RWPE1 (cell line): ENCODE measurements at regions not wholly inside any gene's neighbourhood (a gene's known extent, or its start where the extent isn't known, plus 50 kb on each side); places are given as distances from the start of the nearest gene placed in this dataset.

Experiments
- CTCF ChIA-PET: fragments of 350-600 bp; sonication (Branson Sonifier 250); formaldehyde crosslinking; extraction: SDS; loops from one replicate; lab custom pipeline; 2021; lab: Yijun Ruan, JAX
- POLR2A ChIA-PET: fragments of 400-600 bp; formaldehyde crosslinking; extraction: SDS; loops from one replicate; lab custom pipeline; 2020; ENCODE audit warnings: antibody characterized with exemption; ENCODE audit not compliant: low non-redundant PET; lab: Yijun Ruan, JAX
- DNase-seq: peaks from one replicate; pipeline ENCODE4 v3.0.0; 2012; ENCODE audit warnings: low spot score
- H3K27ac ChIP-seq: fragments of 450-650 bp; 2 replicates; pipeline ENCODE4 v1.5.1; 2017
- TF ChIP-seq, protein P1 (sequence below): fragments of 450-650 bp; conservative IDR thresholded peaks from 2 replicates; pipeline ENCODE4 v1.5.1; 2017; ENCODE audit warnings: low read depth, mild to moderate bottlenecking

DNA sequence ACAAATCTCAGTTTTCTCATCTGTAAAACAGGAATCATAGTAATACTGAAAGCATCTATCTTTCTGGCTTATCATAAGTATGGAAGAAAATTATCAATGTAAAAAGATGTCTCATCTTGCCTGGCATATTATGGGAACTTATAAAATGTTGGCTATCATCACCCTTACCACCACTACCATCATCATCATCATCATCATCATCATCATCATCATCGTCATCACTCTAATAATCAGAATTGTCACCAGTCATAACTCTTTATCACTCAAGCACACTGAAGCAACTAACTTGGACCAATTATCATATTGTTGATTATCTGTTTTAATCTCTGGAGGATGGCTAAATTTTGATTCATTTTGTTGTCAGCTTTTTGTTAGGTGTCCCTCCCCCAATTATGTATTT, 825.4 kb downstream of the SORCS3 start:
- CTCF ChIA-PET = no interaction called here
- POLR2A ChIA-PET = no interaction called here
- no peak overlapping the region for H3K27ac ChIP-seq
- DNase-seq = no peak
- TF ChIP-seq, protein P1, sequence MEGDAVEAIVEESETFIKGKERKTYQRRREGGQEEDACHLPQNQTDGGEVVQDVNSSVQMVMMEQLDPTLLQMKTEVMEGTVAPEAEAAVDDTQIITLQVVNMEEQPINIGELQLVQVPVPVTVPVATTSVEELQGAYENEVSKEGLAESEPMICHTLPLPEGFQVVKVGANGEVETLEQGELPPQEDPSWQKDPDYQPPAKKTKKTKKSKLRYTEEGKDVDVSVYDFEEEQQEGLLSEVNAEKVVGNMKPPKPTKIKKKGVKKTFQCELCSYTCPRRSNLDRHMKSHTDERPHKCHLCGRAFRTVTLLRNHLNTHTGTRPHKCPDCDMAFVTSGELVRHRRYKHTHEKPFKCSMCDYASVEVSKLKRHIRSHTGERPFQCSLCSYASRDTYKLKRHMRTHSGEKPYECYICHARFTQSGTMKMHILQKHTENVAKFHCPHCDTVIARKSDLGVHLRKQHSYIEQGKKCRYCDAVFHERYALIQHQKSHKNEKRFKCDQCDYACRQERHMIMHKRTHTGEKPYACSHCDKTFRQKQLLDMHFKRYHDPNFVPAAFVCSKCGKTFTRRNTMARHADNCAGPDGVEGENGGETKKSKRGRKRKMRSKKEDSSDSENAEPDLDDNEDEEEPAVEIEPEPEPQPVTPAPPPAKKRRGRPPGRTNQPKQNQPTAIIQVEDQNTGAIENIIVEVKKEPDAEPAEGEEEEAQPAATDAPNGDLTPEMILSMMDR = no peak

DNA sequence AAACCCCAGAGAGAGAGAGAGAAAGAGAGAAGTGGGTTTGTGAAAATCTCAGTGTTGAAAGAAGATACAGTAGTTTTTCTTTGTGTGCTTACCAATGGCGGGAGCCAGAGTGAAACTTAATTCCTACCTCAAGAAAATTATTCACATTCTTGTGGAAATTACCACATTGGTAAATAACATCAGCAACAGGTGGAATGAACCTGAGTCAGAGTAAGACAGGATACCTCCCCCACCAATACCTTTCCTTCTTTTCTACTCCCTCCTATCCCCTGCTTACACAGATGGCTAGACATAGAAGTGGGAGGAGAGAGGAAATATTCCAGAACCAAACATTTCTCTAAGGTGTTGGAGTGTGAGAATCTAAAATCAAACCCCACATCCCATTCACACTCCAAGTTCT, 793.9 kb downstream of the SORCS3 start:
- TF ChIP-seq, protein P1 = no peak
- no peak for DNase-seq
- no peak overlapping the region for H3K27ac ChIP-seq
- CTCF ChIA-PET = no interaction called here
- POLR2A ChIA-PET = no interaction called here

DNA sequence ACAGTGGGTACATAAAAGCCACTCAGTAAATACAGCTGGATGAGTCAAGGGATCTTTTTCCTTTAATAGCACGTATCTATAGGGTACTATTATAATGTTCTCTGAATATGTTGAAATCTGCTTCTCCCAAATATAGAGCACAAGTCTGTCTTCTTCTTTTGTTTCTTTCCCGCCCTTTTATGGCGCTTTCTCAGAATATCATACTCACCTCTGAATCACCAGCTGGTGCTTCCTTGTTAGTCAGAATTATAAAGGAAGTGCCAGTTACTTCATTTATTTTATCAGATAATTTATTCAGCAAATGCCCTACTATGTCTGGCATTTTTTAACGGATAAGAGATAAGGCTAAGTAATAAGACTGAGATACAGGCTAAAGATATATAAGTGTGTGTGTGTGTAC, 772.9 kb downstream of the SORCS3 start:
- TF ChIP-seq, protein P1 = no peak
- POLR2A ChIA-PET = no interaction called here
- H3K27ac ChIP-seq = no peak overlapping the region
- CTCF ChIA-PET = no interaction called here
- DNase-seq = peak; percentile 14

DNA sequence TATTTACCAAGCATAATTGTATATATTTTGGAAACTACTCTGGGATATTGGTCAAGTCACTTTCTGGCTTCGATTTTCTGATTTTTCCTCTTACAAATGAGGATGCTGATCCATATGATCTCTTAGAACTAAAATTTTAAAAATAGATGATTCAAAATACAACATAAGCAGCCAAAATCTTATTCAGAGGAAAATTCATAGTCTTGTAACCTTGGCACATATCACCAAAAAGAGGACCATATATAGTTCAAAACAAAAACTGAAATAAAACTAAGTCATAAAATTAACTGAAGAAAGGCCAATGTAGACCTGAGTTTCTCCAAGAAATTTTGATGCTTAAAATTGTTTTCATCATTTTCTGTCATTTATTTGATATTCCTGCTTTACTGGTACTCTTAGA, 768.3 kb downstream of the SORCS3 start:
- TF ChIP-seq, protein P1 = no peak
- CTCF ChIA-PET = no interaction called here
- no peak overlapping the region for H3K27ac ChIP-seq
- POLR2A ChIA-PET = no interaction called here
- no peak for DNase-seq

DNA sequence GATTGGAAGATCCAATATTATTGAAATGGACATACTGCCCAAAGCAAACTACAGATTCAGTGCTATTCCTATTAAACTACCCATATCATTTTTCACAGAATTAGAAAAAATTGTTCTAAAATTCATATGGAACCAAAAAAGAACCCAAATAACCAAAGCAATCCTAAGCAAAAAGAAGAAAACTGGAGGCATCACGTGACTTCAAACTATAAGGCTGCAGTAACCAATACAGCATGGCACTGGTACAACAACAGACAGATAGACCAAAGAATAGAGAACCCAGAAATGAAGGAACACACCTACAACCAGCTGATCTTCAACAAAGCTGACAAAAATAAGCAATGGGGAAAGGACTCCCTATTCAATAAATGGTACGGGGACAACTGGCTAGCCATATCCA, 765.4 kb downstream of the SORCS3 start:
- POLR2A ChIA-PET = no interaction called here
- no peak for DNase-seq
- CTCF ChIA-PET = no interaction called here
- TF ChIP-seq, protein P1 = no peak
- H3K27ac ChIP-seq = no peak overlapping the region

DNA sequence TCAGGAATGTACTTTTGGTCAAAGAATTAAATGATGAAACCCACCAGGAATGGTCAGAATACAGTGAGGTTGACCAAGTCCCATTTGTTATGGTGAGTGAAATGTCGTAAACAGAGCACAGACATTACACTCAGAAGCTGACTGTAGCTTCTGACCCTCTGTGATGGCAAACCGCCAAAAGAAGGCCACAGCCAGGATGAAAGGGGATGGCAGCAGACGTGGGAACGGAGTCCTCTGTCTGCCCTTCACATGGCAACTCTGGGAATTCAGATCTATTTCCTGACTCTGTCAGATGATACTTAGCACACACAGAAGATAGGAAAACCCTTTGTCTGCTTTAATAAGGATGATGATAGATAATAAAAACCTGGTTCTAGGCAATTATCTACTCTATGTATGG, 757.1 kb downstream of the SORCS3 start:
- TF ChIP-seq, protein P1 = no peak
- POLR2A ChIA-PET = no interaction called here
- DNase-seq = no peak
- CTCF ChIA-PET = no interaction called here
- H3K27ac ChIP-seq = no peak overlapping the region

DNA sequence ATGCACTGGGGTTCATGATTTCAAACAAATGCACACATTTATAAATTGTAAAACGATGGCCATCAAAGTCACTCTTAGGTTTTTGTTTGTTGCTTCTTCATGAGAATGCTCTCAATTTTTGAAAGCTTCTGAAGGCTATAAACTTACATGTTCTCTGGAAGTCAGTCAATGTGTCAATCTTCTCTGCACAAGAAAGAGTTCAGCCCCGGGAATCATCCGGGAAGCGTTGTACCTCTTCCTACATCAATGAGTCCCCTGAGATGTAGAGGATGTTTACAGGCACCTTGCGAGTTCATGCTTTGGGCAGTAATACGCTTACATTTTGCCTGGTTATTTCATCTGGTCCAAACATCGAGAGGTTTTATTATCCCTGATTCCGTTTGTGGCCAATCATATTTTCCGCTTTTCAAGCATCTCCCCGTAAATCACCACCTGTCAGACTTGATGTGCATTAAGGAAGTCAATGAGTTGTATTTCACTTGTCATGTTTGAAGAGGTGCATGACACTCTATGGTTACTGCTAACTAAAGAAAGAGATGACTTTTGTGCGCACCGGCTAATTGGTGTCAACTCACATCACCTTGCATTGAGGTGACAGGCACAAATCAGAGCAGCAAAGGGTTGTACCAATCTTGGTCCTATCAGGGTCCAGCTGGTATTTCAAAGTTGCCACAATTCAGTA, 750.7 kb downstream of the SORCS3 start:
- ChIA-PET POLR2A (no interaction called here), CTCF (no interaction called here)
- no peak for DNase-seq
- H3K27ac ChIP-seq = no peak overlapping the region
- TF ChIP-seq, protein P1 = no peak
